NCI-H1048 (cell line): ENCODE measurements at regions not wholly inside any gene's neighbourhood (a gene's known extent, or its start where the extent isn't known, plus 50 kb on each side); places are given as distances from the start of the nearest gene placed in this dataset.
A peak's percentile ranks its signal among the peaks of the same experiment; 100 is the strongest.

ENCODE experiments used
- DNase-seq: peaks from one replicate; lab custom pipeline; 2025; lab: John Stamatoyannopoulos, UW

- DNase-seq, result no peak
Observed at GRCh38 chr5:32990593-32991420, 279.7 kb downstream of the NPR3 start.

DNA sequence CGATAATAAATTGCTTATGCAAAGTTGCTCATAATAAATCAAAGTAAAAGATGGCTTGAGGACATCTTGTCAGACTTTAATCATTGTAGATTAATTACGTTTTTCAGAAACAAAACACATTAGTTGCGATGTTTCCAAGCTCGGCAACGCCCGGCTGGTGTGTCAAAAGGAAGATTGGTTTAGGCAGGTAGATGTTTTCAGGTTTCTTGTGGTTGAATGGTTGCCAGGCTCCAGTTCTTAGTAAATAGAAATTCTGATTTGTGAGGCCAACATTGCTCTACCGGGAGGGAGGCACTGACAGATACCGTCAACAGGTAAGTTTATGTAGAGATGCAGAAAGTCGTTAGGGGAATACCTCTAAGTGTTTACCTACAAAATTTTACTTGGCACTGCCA lies 280.3 kb downstream of the NPR3 start:
- DNase-seq, result no peak

- DNase-seq, result no peak
Observed at GRCh38 chr5:32996336-32996735, 285.2 kb downstream of the NPR3 start.

GRCh38 chr5:33008751-33009418 lies 297.8 kb downstream of the NPR3 start:
- no peak for DNase-seq

- DNase-seq, result no peak
Observed at GRCh38 chr5:33010846-33011245, 299.7 kb downstream of the NPR3 start.

GRCh38 chr5:33011801-33012200 lies 300.7 kb downstream of the NPR3 start:
- no peak for DNase-seq

GRCh38 chr5:33023649-33024048 lies 312.5 kb downstream of the NPR3 start:
- no peak for DNase-seq

GRCh38 chr5:33032271-33033070 lies 321.4 kb downstream of the NPR3 start:
- DNase-seq, result no peak

DNA sequence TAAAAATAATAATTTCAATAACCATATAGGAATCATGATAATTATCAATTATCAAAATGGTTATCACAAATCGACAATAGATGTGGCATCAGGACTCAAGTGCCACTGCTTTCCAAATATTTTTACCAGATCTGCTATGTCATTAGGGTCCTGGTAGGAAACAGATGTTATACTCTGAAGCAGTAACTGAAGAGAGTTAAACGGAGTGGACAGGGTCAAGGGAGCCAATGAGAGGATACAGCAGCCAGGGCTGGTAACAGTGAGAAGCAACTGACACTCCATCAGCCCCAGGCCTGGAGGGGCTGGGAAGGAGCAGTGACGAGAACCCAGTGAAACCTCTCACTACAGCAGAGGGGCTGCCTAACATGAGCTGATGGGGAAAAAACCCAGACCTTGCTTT lies 322.4 kb downstream of the NPR3 start:
- DNase-seq, result no peak

GRCh38 chr5:33034777-33035176 lies 323.7 kb downstream of the NPR3 start:
- no peak for DNase-seq

DNA sequence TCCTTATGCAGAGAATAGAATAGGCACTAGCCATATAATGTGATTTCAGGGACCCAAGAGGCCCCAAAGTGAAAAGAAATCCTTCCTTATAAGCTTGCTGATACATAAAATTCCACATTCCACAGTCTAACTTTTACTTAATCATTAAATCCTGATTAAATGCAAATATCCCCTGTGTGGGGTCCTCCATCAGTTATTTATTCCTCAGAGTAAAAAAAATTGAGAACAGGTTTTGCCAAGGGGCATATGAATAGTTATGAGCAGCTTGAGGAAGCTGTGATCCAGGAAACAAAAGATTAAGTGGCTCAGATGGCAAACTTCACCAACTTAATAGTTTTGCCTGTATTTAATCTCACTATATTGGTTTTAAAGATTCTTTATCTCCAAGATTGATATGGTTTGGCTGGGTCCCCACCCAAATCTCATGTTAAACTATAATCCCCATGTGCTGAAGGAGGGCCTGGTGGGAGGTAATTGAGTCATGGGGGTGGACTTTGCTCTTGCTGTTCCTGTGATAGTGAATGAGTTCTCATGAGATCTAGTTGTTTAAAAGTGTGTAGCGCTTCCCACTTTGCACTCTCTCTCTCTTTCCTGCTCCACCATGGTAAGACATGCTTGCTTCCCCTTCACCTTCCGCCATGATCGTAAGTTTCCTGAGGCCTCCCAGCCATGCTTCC lies 324.9 kb downstream of the NPR3 start:
- DNase-seq, result peak; percentile 0

GRCh38 chr5:33037076-33037475 lies 326.0 kb downstream of the NPR3 start:
- no peak for DNase-seq

DNA sequence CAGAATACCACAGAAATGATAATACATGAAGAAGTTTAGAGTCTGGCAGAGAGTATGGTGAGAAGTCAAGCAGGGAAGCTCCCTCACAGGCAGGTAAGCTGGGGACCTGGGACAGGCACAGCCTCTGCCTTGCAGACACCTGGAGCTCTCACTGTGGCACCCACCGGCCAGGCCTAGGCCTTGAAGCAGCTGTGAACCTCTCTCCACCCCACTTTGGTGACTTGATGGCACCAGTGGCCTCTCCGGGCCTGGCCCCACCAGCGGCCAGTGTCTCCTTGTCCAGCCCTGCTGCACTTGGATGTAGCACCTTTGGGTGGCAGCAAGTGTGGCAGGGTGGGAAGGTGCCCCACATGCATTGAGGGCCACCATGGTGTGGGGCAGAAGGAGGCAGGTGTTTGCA lies 330.5 kb downstream of the NPR3 start:
- no peak for DNase-seq

- no peak for DNase-seq
Observed at GRCh38 chr5:33043343-33043997, 332.3 kb downstream of the NPR3 start.

GRCh38 chr5:33046091-33046490 lies 335.0 kb downstream of the NPR3 start:
- DNase-seq, result no peak

GRCh38 chr5:33048315-33048714 lies 337.2 kb downstream of the NPR3 start:
- DNase-seq, result no peak

- DNase-seq, result no peak
Observed at GRCh38 chr5:33049298-33049697, 338.2 kb downstream of the NPR3 start.

DNA sequence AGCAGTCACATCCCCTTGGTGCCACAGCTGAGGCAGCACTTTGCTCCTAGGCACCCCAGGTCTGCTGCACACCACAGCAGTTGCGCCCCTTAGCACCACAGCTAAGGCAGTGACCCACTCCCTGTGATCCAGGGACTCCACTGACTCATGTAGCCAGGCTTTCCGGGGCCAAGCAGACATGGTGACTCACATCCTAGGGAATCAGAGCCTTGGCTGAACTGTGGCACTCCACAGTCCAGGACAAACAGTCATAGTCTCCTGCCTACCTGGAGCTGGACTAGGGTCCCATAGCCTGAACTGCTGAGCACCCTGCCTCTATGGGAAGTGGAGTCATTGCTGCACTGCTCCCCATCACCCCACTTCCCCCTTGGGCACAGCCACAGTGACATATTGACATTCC lies 338.7 kb downstream of the NPR3 start:
- DNase-seq, result no peak

DNA sequence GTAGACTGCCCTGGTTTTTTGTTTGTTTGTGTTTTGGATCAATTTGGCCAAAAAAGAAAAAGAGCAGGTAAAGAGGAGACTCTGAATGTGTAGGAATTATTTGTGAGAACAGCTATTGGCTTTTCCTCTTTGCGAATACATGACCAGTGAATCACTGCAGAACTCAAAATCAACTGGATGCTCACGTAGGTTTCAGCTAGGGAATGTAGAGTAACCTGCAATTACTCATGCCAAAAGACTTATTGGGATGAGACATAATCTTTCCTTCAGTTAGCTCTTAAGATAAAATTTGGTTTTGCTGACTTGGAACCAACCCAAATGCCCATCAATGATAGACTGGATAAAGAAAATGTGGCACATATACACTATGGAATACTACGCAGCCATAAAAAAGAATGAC lies 348.0 kb downstream of the NPR3 start:
- no peak for DNase-seq

DNA sequence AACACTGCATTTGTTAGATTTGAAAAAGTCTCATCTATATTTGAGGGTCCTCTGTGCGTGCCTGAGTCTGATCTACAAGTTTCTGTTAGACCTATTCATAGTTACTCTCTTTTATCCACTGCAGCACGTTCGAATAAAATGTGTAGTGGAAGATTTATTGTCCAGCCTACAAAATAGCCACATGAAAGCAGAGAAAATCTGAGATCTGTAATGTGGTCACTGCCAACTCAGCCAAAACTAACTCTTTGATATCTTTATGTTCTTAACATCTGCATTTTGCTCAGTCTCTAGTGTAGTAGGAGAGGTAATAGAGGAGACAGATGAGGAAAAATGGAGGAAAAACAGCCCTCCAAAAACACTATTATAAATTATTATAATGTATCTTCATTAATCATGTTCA lies 354.0 kb downstream of the NPR3 start:
- DNase-seq, result no peak

DNA sequence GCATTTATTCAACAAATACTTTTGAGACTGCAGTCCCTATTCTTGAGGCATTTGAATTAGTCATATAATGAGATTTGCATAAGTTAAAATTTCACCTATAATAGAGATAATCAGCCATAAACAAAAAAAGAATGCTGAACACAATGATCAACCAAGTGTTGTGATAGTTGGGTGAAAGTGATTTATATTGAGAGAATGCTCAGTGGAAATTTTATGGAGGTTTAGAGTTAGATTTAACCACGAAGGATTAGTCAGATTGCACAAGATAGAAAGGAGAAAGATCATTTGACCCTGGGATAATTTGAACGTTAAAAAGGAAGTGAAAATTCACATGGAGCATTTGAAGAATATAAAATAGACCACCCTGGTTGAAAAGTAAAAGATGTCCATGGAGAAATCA lies 356.2 kb downstream of the NPR3 start:
- DNase-seq, result no peak

GRCh38 chr5:33068786-33069185 lies 357.7 kb downstream of the NPR3 start:
- DNase-seq, result no peak
